ENCODE measurements at regions not wholly inside any gene's neighbourhood (a gene's known extent, or its start where the extent isn't known, plus 50 kb on each side); places are given as distances from the start of the nearest gene placed in this dataset.

DNA sequence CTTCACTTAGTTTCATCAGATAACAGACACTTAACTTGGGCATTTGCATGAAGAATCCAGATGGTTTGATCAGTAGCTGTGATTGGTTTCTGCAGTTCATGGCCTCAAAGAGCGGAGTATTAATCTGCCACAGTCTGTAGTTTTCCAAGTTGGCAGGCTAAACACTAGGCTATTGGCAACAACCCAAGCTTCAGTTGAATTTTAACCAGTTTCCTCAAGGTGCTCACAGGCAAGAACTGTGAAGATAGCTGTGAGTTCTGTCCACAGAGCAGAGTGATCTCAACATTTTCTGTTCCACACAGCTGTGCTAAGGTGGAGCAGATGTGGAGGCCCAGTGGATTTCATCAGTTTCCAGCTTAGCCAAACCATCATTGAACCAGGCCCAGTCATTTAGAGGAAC lies 469.5 kb upstream of the LINC00305 start:
- peak in 1 of 11 donors; percentile 27 for DNase-seq (ENCODE audit: extremely low read depth in 1 of 11, low read depth in 9 of 11, low spot score in 4 of 11)

DNA sequence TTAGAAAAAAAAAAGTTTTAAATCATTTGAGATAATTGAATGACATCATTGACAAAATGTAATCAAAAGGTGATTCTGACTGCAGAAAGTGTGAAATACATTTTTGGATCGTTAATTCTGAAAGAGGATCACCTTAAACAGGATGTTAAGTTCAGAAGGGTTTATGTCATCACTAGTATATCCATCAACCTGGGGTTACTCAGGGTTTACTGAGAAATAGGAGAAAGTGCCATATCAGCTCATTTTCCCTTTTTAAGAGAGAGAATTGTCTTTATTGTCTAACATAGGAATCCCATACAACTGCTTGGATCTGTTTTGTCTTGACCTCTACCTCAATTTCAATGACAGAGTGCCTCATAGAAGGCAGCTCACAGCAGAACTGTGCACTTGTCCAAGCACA lies 466.1 kb upstream of the LINC00305 start:
- DNase-seq (ENCODE audit: extremely low read depth in 1 of 11, low read depth in 9 of 11, low spot score in 4 of 11): no peak

DNA sequence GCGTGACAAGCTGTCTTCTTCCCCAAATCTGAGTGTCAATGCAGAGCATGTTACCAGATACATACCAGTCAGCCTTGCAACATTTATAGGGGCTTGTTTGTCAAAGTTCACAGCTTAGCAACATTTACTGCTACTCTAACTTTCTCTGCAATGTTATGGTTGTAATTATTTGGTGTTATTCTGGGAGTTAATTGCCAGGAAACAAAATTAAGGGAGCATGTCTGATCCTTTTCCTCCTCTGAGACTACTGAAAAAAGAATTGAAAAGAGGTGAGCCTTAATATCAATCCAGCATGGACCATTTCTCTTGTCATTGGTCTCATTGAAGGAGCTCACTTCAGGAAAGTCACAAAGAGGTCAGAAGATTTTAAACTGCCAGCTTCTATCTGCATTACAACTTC lies 465.6 kb upstream of the LINC00305 start:
- DNase-seq (ENCODE audit: extremely low read depth in 1 of 11, low read depth in 9 of 11, low spot score in 4 of 11): peak in 1 of 11 donors; percentile 23

DNA sequence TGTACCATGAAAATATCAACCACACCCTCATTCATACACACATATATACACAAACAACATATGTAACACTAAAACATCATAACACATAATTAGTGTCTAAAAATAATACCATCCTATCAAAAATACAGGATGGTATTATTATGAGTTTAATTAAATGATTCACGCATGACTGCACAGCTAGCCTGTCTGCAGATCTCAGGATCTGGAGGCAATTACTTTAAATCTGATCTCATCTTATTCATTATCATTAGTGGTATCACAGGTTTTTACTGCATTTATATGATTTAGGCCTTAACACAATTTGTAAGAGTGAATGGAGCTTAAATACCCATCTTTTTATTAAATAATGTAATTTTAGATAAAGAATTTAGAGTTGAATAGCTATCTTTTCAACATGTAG lies 443.4 kb upstream of the LINC00305 start:
- no peak for DNase-seq (ENCODE audit: extremely low read depth in 1 of 11, low read depth in 9 of 11, low spot score in 4 of 11)

DNA sequence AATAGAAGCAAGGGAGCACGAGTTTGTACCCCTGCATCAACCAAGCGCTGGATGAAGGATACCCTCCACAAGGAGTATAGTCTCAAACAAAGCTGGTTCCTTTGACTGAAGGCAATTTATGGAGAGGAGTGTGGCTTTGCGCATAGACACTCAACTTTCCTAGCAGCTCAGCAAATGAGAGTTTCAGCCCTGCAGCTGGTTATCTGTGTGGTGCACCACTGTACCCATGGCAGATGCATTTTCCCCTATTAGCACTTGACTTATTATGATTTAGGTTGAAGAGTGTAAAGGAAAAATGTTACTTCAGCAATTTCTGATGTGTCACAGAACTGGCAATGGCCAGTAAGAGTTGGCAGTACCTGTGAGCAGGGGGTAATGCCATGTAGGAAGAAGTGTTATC lies 440.1 kb upstream of the LINC00305 start:
- no peak for DNase-seq (ENCODE audit: extremely low read depth in 1 of 11, low read depth in 9 of 11, low spot score in 4 of 11)

DNA sequence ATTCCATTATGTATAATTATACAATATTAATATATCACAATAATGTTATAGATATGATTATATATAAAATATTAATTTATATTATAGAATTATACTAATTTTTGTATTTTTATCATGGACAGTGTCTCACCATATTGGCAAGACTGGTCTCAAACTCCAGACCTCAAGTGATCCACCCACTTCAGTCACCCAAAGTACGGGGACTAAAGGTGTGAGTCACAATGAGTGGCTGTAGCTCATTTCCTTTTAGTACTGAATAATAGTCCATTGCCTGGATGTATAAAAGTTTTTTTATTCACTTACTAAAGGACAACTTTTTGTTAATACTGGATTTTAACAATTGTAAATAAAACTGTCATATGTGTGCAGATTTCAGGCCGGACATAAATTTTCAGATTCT lies 417.6 kb upstream of the LINC00305 start:
- DNase-seq (ENCODE audit: extremely low read depth in 1 of 11, low read depth in 9 of 11, low spot score in 4 of 11): no peak

DNA sequence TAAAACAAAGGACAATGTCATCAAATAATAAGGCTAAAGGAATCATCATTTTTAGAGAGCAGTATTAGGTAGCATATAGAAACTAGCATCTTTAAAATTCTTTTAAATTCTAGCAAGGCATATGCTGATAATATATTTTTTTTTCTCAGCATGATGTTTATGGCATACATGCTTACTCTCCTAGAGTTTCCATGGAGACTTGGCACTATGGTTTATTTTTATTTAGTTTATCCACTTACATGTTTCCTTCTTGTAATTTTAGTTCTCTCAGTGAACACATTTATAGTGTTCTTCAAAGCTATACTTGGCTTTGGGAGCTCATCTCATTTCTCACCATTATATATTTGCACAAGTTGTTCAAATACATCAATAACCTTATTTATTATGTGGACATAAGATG lies 413.8 kb upstream of the LINC00305 start:
- DNase-seq (ENCODE audit: extremely low read depth in 1 of 11, low read depth in 9 of 11, low spot score in 4 of 11): no peak

DNA sequence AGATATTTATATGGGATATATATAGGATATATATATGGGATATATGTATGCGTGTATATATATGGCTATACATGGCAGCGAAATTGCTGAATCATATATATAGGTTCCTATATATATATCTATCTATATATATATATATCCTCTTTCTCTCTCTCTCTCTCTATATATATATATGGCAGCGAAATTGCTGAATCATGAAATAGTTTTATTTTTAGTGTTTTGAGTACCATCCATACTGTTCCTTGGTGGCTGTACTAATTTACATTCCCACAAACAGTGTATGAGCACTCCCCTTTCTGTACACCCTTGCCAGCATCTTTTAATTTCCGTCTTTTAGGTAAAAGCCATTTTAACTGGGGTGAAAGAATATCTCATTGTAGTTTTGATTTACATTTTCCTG lies 397.6 kb upstream of the LINC00305 start:
- DNase-seq (ENCODE audit: extremely low read depth in 1 of 11, low read depth in 9 of 11, low spot score in 4 of 11): no peak

DNA sequence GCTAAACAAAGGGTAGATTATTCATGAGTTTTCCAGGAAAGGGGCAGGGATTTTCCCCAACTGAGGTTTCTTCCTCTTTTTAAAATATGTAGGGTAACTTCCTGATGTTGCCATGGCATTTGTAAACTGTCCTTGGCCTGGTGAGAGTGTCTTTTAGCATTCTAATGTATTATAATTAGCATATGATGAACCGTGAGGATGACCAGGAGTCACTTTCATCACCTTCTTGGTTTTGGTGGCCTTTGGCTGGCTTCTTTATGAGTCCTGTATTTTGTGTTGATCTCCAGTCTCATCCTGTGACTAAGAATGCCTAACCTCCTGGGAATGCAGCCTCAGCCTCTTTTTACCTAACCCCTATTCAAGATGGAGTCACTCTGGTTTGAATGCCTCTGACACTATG lies 391.0 kb upstream of the LINC00305 start:
- DNase-seq (ENCODE audit: extremely low read depth in 1 of 11, low read depth in 9 of 11, low spot score in 4 of 11): no peak

DNA sequence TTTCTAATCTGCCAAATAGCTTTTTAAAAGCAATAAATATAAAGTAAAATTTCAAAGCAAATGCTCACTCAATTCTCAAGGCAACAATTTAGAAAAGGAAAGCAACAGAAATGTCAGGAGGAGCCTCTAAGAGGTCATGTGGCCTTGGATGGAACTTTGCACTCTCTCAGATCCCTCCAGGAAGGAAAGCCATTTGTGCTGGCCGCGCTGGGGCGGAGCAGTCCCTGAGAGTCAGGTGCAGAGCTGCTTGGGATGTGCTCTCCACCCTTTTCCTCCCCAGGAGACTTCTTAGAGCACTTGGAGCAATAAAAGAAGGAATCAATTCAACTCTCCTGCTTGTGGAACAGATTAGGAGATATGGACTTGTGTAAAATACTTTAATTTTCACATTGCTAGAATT lies 379.8 kb upstream of the LINC00305 start:
- no peak for DNase-seq (ENCODE audit: extremely low read depth in 1 of 11, low read depth in 9 of 11, low spot score in 4 of 11)

DNA sequence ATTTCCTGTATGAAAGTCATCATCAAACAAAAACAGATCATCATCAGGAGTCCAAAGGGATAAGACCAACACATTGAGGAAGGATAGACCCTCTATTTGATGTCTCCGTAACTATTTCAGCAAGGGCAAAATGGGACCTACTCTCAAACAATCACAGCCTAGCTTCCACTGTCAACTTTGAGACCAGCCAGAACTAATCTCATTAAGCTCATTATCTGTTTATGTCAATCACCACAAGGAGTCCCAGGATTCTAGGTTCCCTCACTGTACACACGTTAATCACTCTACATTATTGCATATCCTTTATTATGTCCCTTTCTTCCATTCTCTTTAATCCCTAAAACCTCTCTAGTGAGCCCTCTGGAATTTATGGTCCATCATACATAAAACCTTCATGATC lies 370.3 kb upstream of the LINC00305 start:
- no peak for DNase-seq (ENCODE audit: extremely low read depth in 1 of 11, low read depth in 9 of 11, low spot score in 4 of 11)

DNA sequence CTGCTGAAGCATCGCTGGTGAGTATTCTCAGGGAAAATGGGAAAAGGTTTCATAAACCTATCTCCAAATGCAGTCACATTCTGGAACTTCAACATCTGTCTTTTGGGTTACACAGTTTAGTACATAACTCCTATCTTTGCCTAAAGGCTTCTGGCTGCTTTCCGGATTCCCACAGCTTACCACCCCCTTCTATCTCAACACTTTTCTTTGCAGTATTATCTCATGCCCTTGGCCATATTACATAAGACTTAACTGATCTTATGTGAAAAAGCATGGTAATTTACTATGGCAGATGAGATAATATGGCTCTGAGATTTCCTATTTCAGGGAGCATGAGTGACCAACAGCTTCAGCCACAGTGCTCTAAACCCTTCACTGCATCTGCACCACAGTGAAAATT lies 369.3 kb upstream of the LINC00305 start:
- DNase-seq (ENCODE audit: extremely low read depth in 1 of 11, low read depth in 9 of 11, low spot score in 4 of 11): no peak

DNA sequence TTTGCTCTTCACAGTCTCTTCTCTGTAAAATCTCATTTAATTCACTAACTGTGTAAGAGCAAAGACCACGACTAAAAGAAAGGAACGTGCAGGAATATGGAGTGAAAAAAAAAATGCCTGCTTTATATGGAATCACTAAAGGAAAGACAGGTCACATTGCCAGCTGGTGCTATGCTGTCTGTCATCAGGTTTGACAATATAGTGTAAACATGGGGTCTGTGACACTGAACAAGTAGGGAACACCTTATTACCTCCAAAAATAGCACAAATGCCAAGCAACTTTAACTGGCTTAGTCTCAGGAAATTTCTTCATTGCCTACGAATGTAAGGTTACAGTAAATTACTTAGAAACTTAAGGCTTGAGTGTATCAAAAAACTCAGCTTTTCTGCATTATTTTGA lies 364.5 kb upstream of the LINC00305 start:
- DNase-seq (ENCODE audit: extremely low read depth in 1 of 11, low read depth in 9 of 11, low spot score in 4 of 11): no peak

DNA sequence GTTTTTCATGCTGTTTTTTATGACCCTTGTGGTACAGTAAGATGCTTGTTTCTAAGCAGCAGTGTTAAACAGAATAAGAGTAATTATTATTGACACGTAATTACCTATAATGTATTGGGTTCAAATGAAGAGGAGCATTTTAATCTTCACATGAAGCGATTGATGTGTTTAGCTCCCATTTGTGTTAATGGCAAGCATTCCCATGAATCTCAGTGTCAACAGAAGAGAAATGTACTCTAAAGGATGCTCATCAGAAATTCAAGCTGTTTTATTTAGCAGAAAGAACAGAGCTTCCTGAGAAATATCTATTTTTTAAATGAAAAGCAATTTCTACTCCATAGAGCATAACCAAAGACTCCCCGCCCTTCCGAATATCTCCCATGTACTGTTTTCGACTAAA lies 341.3 kb upstream of the LINC00305 start:
- no peak for DNase-seq (ENCODE audit: extremely low read depth in 1 of 11, low read depth in 9 of 11, low spot score in 4 of 11)

DNA sequence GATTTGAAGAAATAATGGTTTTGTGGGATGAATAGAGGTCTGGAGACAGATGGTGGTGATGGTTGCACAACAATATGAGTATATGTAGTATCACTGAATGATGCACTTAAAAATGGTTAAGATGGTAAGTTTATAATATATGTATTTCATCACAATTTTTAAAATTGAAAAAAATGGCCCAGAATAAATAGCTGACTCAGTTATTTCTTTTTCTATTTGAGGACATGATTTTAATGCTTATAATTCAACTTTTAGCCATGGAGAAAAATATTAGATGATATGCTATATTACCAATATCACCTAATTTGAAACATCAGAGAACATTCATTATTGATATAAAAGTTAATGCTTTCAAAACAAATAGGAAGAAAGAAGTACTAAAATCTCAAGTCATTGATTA lies 339.8 kb upstream of the LINC00305 start:
- no peak for DNase-seq (ENCODE audit: extremely low read depth in 1 of 11, low read depth in 9 of 11, low spot score in 4 of 11)

DNA sequence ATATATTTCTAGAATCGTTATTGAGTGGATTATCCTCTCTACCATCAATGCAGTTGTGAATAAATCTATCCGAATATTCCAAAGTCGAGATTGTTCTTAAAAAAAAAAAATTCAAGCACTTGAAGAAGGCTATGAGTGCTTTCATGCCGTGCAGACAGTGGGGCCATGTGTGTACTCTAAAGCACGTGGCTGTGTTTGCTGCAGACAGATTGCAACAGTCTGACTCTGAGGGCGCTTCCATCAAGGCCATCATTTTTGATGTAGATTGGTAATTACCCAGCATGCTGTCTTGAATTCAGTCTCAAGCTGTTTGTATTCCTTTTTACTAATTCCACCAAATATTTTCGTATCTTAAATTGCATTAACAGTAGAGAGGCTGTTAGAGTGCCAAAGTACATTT lies 325.9 kb upstream of the LINC00305 start:
- DNase-seq (ENCODE audit: extremely low read depth in 1 of 11, low read depth in 9 of 11, low spot score in 4 of 11): no peak

DNA sequence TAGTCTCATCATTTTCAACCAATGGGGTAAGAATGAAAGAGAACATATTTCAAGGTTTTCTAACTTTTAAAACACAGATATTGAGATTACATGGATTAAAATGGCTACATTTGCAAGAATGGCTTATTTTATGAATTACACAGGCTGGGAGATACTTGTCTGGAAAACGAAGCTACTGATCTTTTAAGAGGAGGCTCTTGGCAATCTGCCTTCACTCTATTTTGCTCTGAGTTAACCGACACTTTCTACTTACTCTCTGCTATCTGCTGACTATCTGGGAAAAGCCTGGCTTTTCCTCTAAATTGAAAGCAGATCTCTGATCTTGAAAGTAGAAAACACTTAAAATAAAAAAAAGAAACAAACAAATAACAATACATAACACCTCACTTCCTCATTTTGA lies 325.4 kb upstream of the LINC00305 start:
- no peak for DNase-seq (ENCODE audit: extremely low read depth in 1 of 11, low read depth in 9 of 11, low spot score in 4 of 11)

DNA sequence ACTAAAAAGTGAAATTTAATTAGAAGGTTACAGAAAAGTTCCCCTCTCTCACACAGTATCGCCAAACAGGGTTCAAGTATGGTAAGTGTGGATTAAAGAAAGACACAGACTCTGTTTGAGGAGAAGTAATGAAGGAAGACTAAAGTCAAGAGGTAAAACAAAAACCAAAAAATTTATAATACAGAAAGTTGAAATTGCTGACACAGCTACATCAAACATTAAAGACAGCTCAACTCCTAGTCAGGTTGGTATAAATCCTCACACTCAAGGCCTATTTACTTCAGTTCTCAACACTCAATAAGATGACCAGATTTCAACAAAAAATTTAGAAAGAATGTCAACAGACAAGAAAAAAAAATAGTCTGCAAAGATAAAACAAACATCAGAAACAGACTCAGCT lies 300.5 kb upstream of the LINC00305 start:
- DNase-seq (ENCODE audit: extremely low read depth in 1 of 11, low read depth in 9 of 11, low spot score in 4 of 11): no peak

DNA sequence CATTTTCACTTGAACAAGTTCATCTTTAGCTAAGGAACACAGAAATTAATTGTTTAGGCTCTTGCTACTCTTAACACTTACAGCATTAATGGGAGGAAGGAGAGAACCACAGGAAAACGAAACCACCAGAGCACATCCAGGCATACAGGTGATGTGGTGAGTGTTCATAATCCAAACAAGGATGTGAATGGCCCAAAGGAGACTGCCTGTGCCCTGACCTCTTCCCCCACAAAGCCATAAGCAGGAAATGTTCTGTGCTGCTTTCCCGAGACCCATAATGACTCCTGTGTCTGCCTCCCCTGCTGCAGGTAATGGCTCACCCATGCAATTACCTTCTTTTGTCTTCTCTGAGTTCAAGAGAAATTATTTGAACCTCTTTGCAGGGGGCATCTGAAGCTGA lies 295.9 kb upstream of the LINC00305 start:
- no peak for DNase-seq (ENCODE audit: extremely low read depth in 1 of 11, low read depth in 9 of 11, low spot score in 4 of 11)

DNA sequence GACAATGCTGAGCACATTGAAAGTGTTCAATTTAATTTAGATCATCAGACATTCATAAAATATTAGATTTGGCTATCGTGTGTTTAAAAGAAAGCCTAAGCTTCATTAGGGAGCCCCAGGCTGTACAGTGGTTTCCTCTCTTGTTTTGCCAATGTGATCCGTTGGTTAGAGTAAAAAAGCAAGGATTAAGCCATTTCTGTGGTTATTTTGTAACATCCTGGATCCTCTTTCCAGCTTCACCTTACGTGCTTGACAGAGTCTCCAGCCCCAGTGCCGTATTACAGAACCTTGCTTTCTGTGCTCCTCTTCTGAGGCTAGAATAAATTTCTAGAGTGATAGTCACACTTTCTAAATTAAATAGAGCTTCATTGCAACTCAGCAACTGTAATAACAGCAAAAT lies 289.3 kb upstream of the LINC00305 start:
- DNase-seq (ENCODE audit: extremely low read depth in 1 of 11, low read depth in 9 of 11, low spot score in 4 of 11): no peak

DNA sequence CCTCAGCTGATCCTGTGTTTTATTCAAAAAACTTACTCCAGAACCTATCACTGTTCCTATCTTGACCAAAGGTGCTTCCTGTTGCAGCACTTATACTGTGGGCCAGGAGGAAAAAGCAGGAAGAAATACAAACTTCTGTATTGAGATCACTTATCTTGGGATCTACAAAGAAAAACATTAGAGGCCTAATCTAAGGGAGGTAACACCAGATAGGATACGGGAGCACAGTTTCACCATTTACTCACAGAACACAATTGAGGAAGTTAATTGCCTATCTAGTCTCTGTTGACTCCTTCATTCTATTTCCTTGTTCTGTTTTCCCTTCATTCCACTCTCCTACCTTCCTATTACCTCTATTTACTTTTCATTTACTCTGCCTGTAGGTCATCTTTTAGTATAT lies 287.2 kb upstream of the LINC00305 start:
- DNase-seq (ENCODE audit: extremely low read depth in 1 of 11, low read depth in 9 of 11, low spot score in 4 of 11): no peak

DNA sequence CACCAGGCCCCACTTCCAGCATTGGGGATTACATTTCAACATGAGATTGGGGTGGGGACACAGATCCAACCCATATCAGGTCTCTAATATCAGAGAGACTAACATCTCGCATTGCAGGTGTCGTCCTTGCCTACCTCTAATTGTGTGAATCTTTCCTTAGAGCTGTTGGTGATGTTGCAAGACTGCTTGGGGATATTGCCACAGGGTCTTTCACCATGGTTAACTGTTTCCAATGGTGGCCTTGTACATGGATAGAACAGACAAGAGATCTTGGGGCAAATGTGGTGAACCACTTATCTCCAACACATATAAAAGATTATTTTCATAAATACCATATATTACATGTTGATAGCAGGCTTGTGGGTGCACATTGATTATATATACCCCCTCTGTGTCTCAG lies 270.3 kb upstream of the LINC00305 start:
- DNase-seq (ENCODE audit: extremely low read depth in 1 of 11, low read depth in 9 of 11, low spot score in 4 of 11): no peak

All from renal cortex interstitium (tissue), 11 donors.